ENCODE measurements at regions not wholly inside any gene's neighbourhood (a gene's known extent, or its start where the extent isn't known, plus 50 kb on each side); places are given as distances from the start of the nearest gene placed in this dataset.

- Mint-ChIP-seq H3K27me3 (peaks cover 8% of the 10 kb centered on the region), H3K27ac (no peak overlapping the region)
- TF ChIP-seq CTCF (conservative IDR thresholded peaks at IDR 0.05) = no peak
These were observed 167.3 kb upstream of the GATB start for GRCh38 chr4:151928112-151928511.

GRCh38 chr4:151922811-151923210, 162.0 kb upstream of the GATB start:
- no peak for TF ChIP-seq CTCF (conservative IDR thresholded peaks at IDR 0.05)
- no peaks in the 10 kb centered on the region for H3K9me3 Mint-ChIP-seq
- no peak overlapping the region for H3K27ac Mint-ChIP-seq
- no peak for DNase-seq (ENCODE audit: extremely low spot score, unreplicated experiment)
- H3K4me1 Mint-ChIP-seq (ENCODE audit: unreplicated experiment) = no peaks in the 10 kb centered on the region
- H3K27me3 Mint-ChIP-seq = peaks cover 2% of the 10 kb centered on the region
- H3K36me3 Mint-ChIP-seq = no peaks in the 10 kb centered on the region
- no peak overlapping the region for H3K4me3 Mint-ChIP-seq

More at GRCh38 chr4:151928112-151928511, 167.3 kb upstream of the GATB start:
- H3K9me3 Mint-ChIP-seq = no peaks in the 10 kb centered on the region
- no peak for DNase-seq (ENCODE audit: extremely low spot score, unreplicated experiment)
- H3K4me3 Mint-ChIP-seq = no peak overlapping the region
- H3K36me3 Mint-ChIP-seq = no peaks in the 10 kb centered on the region
- H3K4me1 Mint-ChIP-seq (ENCODE audit: unreplicated experiment) = no peaks in the 10 kb centered on the region

- no peaks in the 10 kb centered on the region for H3K4me1 Mint-ChIP-seq (ENCODE audit: unreplicated experiment)
- no peak overlapping the region for H3K27ac Mint-ChIP-seq
- no peaks in the 10 kb centered on the region for H3K9me3 Mint-ChIP-seq
- no peak for DNase-seq (ENCODE audit: extremely low spot score, unreplicated experiment)
- no peaks in the 10 kb centered on the region for H3K27me3 Mint-ChIP-seq
- H3K4me3 Mint-ChIP-seq = no peak overlapping the region
- TF ChIP-seq CTCF (conservative IDR thresholded peaks at IDR 0.05) = no peak
- H3K36me3 Mint-ChIP-seq = no peaks in the 10 kb centered on the region
These were observed 161.5 kb upstream of the GATB start for GRCh38 chr4:151922306-151922705.

GRCh38 chr4:151921811-151922210, 161.0 kb upstream of the GATB start:
- H3K27ac Mint-ChIP-seq = no peak overlapping the region
- no peak overlapping the region for H3K4me3 Mint-ChIP-seq
- TF ChIP-seq CTCF (conservative IDR thresholded peaks at IDR 0.05) = no peak
- H3K36me3 Mint-ChIP-seq = no peaks in the 10 kb centered on the region
- H3K4me1 Mint-ChIP-seq (ENCODE audit: unreplicated experiment) = no peaks in the 10 kb centered on the region
- DNase-seq (ENCODE audit: extremely low spot score, unreplicated experiment) = no peak
- no peaks in the 10 kb centered on the region for H3K9me3 Mint-ChIP-seq
- H3K27me3 Mint-ChIP-seq = no peaks in the 10 kb centered on the region

- Mint-ChIP-seq H3K9me3 (no peaks in the 10 kb centered on the region), H3K4me3 (no peak overlapping the region), H3K27me3 (no peaks in the 10 kb centered on the region), H3K27ac (no peak overlapping the region), H3K36me3 (no peaks in the 10 kb centered on the region), H3K4me1 (ENCODE audit: unreplicated experiment) (no peaks in the 10 kb centered on the region)
- no peak for TF ChIP-seq CTCF (conservative IDR thresholded peaks at IDR 0.05)
- no peak for DNase-seq (ENCODE audit: extremely low spot score, unreplicated experiment)
These were observed 160.6 kb upstream of the GATB start for GRCh38 chr4:151921386-151921785.

- no peak for TF ChIP-seq CTCF (conservative IDR thresholded peaks at IDR 0.05)
- H3K4me1 Mint-ChIP-seq (ENCODE audit: unreplicated experiment) = peaks cover 6% of the 10 kb centered on the region
- no peaks in the 10 kb centered on the region for H3K36me3 Mint-ChIP-seq
- no peaks in the 10 kb centered on the region for H3K27me3 Mint-ChIP-seq
- no peaks in the 10 kb centered on the region for H3K9me3 Mint-ChIP-seq
- no peak for DNase-seq (ENCODE audit: extremely low spot score, unreplicated experiment)
- no peak overlapping the region for H3K4me3 Mint-ChIP-seq
- no peak overlapping the region for H3K27ac Mint-ChIP-seq
These were observed 156.4 kb upstream of the GATB start for GRCh38 chr4:151917145-151917734.
